ENCODE measurements at regions not wholly inside any gene's neighbourhood (a gene's known extent, or its start where the extent isn't known, plus 50 kb on each side); places are given as distances from the start of the nearest gene placed in this dataset.

GRCh38 chr1:239436286-239436685, 49.9 kb downstream of the CHRM3 start:
- DNase-seq (ENCODE audit: low spot score), result no peak

- no peak for DNase-seq (ENCODE audit: low spot score)
Observed at GRCh38 chr1:239437822-239438221, 51.5 kb downstream of the CHRM3 start.

- DNase-seq (ENCODE audit: low spot score), result no peak
Observed at GRCh38 chr1:239438891-239439290, 52.5 kb downstream of the CHRM3 start.

GRCh38 chr1:239443361-239443760, 57.0 kb downstream of the CHRM3 start:
- DNase-seq (ENCODE audit: low spot score), result no peak

- DNase-seq (ENCODE audit: low spot score), result no peak
Observed at GRCh38 chr1:239446611-239447010, 60.2 kb downstream of the CHRM3 start.

GRCh38 chr1:239448911-239449310, 62.5 kb downstream of the CHRM3 start:
- DNase-seq (ENCODE audit: low spot score), result no peak

GRCh38 chr1:239455743-239456142, 69.4 kb downstream of the CHRM3 start:
- no peak for DNase-seq (ENCODE audit: low spot score)

- no peak for DNase-seq (ENCODE audit: low spot score)
Observed at GRCh38 chr1:239456788-239457187, 70.4 kb downstream of the CHRM3 start.

GRCh38 chr1:239457491-239458143, 71.2 kb downstream of the CHRM3 start:
- no peak for DNase-seq (ENCODE audit: low spot score)

GRCh38 chr1:239458144-239458500, 71.8 kb downstream of the CHRM3 start:
- no peak for DNase-seq (ENCODE audit: low spot score)

GRCh38 chr1:239467730-239468129, 81.4 kb downstream of the CHRM3 start:
- DNase-seq (ENCODE audit: low spot score), result no peak

- no peak for DNase-seq (ENCODE audit: low spot score)
Observed at GRCh38 chr1:239478069-239478468, 91.7 kb downstream of the CHRM3 start.

- DNase-seq (ENCODE audit: low spot score), result no peak
Observed at GRCh38 chr1:239483391-239483790, 97.0 kb downstream of the CHRM3 start.

GRCh38 chr1:239493811-239494414, 107.5 kb downstream of the CHRM3 start:
- DNase-seq (ENCODE audit: low spot score), result no peak

GRCh38 chr1:239505094-239505493, 118.7 kb downstream of the CHRM3 start:
- DNase-seq (ENCODE audit: low spot score), result no peak

GRCh38 chr1:239507826-239508225, 121.5 kb downstream of the CHRM3 start:
- no peak for DNase-seq (ENCODE audit: low spot score)

- peak; percentile 49 for DNase-seq (ENCODE audit: low spot score)
Observed at GRCh38 chr1:239511875-239512274, 125.5 kb downstream of the CHRM3 start.

GRCh38 chr1:239516579-239516978, 130.2 kb downstream of the CHRM3 start:
- no peak for DNase-seq (ENCODE audit: low spot score)

- DNase-seq (ENCODE audit: low spot score), result no peak
Observed at GRCh38 chr1:239526391-239526790, 140.0 kb downstream of the CHRM3 start.

- DNase-seq (ENCODE audit: low spot score), result no peak
Observed at GRCh38 chr1:239527051-239527693, 140.8 kb downstream of the CHRM3 start.

GRCh38 chr1:239536165-239536849, 149.9 kb downstream of the CHRM3 start:
- DNase-seq (ENCODE audit: low spot score), result no peak

- DNase-seq (ENCODE audit: low spot score), result no peak
Observed at GRCh38 chr1:239537795-239538194, 151.4 kb downstream of the CHRM3 start.
